Right lobe of liver (tissue), 4 donors: ENCODE measurements at regions not wholly inside any gene's neighbourhood (a gene's known extent, or its start where the extent isn't known, plus 50 kb on each side); places are given as distances from the start of the nearest gene placed in this dataset.

Source experiments
- POLR2A ChIP-seq: fragments of 450-650 bp; IDR thresholded peaks from one replicate; pipeline ENCODE4 v1.6.1; 2017; ENCODE audit warnings: antibody characterized with exemption, mild to moderate bottlenecking
- TF ChIP-seq, protein P1 (sequence below), 4 donors: fragments of 200-600 bp in 3 of 4; fragments of 450-650 bp in 1 of 4; IDR thresholded peaks; one replicate each; pipeline versions ENCODE4 v1.5.1 to v1.8.0; 2016 to 2022; ENCODE audit warnings: antibody characterized with exemption in 4 of 4, mild to moderate bottlenecking in 2 of 4
- donor health status: DM: no; HTN: no; CAD: no.
- donor health status: DM: no; HTN: no; CAD: no.
- donor health status: DM: no; HTN: yes; CAD: no.

DNA sequence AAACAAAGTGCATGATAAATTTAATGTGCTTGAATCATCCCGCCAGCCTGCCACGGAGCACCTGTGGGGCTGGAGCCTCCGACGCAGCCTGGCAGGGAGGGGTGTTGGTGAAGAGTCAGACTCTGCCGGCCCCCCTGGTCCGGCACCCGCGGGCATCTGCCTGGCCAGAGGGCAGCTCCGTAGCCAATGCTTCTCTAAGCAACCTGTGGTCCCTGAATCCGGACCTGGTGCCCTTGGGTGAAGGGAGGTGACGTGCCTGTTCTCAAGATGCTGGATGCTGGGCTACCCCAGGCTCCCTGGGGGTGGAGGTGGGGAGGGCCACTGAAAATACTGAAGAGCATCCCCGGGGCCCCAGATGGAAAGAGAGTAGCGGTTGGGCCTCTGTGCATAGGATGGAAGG is 158.6 kb upstream of the C14orf180 start:
- TF ChIP-seq POLR2A = no peak
- TF ChIP-seq, protein P1, sequence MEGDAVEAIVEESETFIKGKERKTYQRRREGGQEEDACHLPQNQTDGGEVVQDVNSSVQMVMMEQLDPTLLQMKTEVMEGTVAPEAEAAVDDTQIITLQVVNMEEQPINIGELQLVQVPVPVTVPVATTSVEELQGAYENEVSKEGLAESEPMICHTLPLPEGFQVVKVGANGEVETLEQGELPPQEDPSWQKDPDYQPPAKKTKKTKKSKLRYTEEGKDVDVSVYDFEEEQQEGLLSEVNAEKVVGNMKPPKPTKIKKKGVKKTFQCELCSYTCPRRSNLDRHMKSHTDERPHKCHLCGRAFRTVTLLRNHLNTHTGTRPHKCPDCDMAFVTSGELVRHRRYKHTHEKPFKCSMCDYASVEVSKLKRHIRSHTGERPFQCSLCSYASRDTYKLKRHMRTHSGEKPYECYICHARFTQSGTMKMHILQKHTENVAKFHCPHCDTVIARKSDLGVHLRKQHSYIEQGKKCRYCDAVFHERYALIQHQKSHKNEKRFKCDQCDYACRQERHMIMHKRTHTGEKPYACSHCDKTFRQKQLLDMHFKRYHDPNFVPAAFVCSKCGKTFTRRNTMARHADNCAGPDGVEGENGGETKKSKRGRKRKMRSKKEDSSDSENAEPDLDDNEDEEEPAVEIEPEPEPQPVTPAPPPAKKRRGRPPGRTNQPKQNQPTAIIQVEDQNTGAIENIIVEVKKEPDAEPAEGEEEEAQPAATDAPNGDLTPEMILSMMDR (IDR thresholded peaks at IDR 0.05) = no peak
